ENCODE measurements at regions not wholly inside any gene's neighbourhood (a gene's known extent, or its start where the extent isn't known, plus 50 kb on each side); places are given as distances from the start of the nearest gene placed in this dataset.
"Not testable (repeated sequence)": the region's sequence is repeated elsewhere in the genome, so short reads cannot be mapped to it uniquely, and the experiment has no call there.

DNA sequence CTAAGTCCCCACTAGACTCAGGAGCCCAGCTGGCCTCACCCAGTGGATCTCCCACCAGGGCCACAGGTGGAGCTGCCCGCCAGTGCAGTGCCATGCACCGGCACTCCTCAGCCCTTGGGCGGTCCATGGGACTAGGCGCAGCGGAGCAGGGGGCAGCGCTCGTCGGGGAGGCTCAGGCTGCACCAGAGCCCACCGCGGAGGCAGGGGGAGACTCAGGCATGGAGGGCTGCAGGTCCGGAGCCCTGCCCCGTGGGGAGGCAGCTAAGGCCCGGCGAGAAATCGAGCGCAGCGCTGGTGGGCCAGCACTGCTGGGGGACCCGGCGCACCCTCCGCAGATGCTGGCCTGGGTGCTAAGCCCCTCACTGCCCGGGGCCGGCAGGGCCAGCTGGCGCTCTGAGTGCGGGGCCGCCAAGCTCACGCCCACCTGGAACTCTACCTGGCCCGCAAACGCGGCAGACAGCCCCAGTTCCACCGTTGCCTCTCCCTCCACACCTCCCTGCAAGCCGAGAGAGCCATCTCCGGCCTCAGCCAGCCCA is 1275.2 kb upstream of the CNTN5 start:
- DNase-seq (ENCODE audit: low read depth, low spot score): no peak

DNA sequence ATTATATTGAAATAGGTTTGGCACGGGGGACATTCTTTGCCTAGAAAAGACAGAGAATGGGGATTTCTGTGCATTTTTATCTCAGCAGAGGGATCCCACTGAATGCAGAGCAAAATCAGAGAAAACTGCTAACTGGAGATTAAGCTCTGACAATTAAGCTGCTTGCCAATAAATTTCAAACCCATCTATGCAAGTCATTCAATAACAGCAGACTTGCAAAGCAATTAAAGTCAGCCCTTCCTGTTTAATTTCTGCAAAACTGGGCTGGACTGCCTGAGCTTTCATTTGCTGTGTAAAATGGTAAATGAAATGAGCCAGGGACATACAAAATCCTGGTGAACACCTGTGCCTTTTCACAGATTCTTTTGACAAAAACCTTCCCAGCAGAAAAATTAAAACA is 1273.9 kb upstream of the CNTN5 start:
- no peak for DNase-seq (ENCODE audit: low read depth, low spot score)

DNA sequence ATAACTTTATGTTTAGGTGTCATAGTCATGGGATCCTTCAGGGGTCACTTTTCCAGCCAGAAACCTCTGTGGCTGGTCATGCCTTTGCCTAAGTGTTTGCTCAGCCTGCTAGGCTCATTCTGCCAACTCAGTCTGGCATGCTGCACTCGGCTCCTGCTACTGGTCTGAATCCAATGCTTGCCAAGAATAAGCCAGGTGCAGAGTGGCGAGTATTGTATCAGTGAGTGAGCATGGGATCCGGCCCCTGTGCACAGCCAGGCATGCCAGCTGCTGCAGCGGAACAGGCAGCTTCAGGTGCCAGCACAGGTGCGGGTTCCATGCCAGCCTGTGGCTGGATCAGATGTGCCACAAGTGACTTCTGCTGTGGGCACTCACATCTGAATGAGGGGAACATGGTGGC is 1269.3 kb upstream of the CNTN5 start:
- no peak for DNase-seq (ENCODE audit: low read depth, low spot score)

DNA sequence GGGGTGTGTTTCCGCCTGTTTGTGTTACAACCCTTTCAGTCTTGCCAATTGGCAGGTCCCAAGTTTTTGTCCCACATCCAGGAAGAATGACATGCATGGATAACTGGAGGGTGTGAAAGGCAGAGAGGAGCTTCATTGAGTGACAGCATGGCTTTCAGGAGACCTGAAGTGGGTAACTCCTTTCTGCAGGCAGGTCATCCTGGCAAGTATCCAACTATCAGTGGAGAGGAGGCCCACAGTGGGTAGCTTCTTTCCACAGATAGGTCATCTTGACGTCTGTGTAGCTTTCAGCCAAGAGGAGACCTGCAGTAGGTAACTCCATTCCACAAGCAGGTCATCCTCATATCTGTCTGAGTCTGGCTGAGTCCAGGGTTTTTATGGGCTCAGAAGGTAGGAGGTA is 1268.8 kb upstream of the CNTN5 start:
- DNase-seq (ENCODE audit: low read depth, low spot score): no peak

DNA sequence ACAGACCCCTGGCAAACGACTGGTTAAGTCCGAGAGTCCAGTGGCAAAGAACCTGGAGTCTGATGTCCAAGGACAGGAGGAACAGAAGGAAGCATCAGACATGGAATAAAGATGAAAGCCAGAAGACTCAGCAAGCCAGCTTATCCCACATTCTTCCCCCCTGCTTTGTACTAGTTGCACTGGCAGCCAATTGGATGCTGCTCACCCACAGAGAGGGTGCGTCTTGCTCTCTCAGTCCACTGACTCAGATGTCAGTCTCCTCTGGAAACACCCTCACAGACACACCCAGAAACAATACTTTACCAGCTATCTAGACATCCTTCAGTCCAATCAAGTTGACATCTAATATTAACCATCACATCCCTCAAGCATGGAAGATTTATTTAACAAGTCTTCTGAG is 1265.8 kb upstream of the CNTN5 start:
- no peak for DNase-seq (ENCODE audit: low read depth, low spot score)

DNA sequence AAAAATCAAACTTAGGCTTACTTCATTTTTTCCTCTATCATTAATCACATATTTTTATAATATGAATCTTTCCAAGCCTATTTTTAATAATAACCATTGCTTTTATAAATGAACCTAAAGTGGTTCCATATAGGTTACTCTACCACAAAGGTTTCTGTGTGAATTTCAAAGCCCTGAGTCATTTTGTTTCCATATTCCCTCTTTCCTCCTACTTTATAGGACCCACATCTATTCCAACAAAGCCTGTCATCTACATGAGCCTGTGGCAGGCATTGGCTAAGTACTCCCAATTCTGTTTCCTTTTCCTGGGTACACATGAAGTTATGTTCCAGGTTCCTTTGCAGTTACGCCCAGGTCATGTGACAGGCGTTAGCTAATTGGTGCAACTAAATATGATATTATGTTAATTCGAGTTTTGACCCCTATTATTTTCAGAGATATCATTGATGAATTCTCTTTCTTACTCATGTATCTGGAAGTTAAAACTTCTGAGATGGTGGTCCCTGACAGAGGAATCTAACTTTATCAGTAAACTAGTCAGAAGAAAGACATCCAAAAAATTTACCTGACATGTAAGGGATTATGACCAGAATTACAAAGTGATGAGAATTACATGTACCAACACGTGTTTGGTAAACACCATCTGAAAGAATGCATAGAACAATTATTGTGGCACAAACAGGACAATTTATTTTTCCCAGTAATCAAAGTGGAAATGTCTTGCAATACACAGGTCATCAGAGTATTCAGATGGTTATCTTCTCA is 1264.0 kb upstream of the CNTN5 start:
- DNase-seq (ENCODE audit: low read depth, low spot score): no peak

DNA sequence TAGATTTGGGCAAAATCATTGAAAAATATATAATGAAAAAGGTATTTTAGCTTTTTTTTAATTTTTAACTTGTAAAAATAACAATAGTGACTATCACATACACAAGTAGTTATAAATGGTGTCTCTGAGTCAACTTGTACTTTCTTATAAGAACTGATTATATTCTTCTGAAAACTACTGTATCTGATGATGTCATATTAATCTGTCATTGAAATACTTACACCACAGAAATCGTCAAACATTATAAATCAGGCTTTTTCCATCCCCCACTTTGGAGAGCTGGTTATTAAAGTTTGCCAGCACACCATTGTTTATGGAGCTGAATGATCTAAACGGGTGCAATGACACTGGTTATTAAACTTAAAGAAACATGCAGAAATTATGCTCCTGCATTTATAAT is 1259.6 kb upstream of the CNTN5 start:
- DNase-seq (ENCODE audit: low read depth, low spot score): no peak

DNA sequence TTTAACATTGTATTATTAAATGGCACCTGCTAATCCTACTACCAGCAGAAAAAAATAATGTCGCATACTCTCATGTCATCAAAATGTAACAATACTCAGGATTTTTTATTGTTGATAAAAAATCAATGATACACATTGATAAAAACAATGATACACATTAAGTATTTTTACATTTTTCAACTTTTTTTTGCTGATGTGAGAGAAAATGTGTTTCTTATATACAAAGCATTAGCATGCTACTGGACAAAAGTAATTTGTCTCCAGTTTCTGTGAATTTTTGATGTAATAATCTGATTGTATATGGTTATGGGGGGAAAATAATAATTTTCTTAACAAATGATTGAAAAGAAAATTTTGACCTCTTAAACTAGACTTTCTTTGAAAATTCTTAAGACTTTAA is 1256.6 kb upstream of the CNTN5 start:
- DNase-seq (ENCODE audit: low read depth, low spot score): no peak

DNA sequence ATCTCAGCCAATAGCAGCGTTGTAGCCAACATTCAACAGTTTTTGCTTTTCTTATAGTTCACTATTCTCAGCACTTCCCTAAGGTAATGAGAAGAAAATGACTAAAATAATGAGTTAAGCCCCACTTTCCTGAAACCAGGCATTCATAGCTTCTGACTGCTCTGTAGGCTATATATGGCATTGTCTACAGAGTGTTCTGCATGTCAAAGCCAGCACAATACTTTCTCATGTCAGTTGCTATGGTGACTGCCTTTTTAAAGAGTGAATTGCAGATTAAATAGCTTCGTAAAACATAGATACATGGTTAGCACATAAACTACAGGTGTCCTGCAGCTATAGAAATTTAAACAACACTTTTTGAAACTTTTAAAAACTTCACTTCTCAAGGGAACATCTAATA is 1256.1 kb upstream of the CNTN5 start:
- DNase-seq (ENCODE audit: low read depth, low spot score): no peak

DNA sequence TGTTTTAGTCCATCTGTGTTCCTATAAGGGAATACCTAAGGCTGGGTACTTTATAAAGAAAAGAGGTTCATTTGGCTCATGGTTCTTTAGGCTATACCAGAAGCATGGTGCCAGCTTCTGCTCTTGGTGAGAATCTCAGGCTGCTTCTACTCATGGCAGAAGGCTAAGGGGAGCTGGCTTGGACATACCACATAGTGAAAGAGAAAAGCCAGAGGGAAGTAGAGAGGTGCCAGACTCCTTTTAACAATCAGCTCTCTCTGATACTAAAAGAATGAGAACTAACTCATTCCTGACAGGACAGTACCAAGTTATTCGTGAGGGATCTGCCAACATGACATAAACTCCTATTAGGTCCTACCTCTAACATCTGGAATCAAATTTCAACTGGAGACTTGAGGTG is 1250.2 kb upstream of the CNTN5 start:
- DNase-seq (ENCODE audit: low read depth, low spot score): no peak

DNA sequence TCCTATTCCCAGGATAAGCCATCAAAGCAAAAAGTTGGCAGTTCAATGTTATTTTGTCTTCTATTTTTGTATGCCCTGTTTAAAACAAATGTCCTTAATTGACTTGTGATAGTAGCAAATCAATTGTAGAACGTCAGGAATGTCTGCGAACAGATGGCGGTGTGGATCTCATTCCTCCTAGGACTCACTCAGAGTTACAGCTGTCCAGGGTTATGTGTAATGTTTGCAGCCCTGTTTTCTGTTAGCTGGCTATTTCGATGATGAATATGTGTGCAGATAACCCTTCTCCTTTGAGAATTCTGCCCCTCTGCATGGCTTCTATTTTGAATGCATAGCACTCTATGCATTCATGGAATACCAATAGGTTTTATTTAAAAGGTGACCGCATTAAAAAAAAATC is 1248.0 kb upstream of the CNTN5 start:
- DNase-seq (ENCODE audit: low read depth, low spot score): no peak

DNA sequence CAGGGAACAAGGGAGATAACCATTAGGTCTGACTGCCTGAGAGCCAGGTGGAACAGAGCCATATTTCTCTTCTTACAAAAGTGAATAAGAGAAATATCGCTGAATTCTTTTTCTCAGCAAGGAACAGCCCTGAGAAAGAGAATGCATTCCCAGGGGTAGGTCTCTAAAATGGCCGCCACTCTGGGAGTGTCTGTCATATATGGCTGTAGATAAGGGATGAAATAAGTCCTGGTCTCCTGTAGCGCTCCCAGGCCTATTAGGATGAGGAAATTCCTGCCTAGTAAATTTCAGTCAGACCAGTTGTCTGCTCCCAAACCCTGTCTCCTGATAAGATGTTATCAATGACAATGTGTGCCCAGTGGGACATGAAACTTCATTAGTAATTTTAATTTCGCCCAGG is 1236.4 kb upstream of the CNTN5 start:
- DNase-seq (ENCODE audit: low read depth, low spot score): not testable (repeated sequence)

DNA sequence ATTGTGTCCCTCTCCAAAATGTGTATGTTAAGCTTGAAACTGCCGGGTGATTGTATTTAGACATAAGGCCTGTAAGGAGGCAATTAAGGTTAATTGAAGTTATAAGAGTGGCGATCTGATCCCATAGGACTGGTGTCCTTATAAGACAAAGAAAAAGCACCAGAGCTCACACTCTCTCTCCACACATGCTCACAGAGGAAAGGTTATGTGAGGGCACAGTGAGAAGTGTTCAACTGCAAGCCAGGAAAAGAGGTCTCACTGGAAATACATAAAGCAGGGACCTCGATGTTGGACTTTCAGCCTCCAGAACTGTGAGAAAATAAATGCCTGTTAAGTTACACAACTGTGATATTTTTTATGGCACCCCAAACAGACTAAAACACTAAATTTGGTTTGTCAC is 1233.8 kb upstream of the CNTN5 start:
- no peak for DNase-seq (ENCODE audit: low read depth, low spot score)

DNA sequence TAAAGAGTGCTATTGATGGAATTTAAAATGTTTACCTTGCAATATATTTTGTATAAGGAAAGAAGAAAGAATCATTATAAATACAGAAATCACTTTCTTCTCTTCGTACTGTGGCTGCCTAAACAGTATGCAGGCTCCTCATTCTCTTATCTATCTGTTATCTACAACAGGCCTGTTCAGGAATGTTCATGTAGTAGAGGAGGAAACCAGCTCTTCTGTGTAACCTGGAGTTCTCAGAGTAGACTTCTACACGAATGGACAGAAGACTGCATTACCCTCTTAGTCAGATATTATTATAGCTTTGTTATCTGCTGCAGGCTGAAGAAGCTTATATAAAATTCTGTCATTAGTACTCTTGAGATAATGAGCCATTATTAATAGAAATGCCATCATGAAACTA is 1225.9 kb upstream of the CNTN5 start:
- DNase-seq (ENCODE audit: low read depth, low spot score): no peak

DNA sequence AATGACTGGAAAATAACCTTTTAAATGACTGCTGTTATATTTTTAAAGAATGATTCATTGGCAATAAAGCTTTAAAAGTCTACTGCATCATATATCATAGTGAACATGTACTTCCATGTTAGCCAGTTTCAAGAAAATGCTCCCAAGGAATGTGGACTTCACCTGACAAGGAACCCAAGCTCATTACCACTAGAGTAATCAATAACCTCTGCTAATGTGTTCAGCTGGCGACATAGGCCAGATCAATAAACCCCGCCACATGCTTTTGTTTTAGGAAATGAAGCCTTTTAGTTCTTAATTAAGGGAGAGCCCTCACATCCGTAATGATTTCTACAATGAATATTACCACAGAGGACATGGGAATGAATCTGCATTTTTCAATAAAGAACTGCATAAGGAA is 1219.9 kb upstream of the CNTN5 start:
- no peak for DNase-seq (ENCODE audit: low read depth, low spot score)

DNA sequence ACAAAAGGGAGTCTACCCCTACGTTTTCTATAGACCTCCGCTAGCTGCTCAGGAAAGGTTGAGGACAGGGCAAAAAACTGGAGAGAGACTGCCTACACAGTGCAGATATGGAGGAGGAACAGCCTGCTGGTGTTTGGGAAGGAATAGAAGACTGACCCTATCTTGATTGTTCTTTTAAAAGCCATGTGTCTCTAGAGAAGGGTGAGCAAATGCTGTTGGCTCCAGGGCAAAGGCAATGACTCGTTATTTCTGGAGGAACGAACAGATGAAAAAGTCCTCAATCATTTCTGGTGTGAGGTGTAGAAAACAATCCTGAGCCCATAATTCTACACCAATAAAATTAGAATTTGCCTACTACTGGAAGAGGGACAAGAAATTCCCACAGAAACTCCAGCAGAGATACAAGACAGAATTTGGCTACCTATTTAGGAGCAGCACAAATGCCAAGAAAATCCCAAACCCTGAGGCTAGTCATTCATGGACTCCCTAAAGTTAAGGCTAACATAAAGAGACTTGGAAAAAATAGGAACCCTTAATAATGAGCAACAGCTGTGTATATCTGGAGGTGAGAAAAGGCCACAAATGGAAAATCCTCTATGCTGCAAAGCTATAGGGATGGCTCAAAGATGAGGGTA is 1206.3 kb upstream of the CNTN5 start:
- no peak for DNase-seq (ENCODE audit: low read depth, low spot score)

DNA sequence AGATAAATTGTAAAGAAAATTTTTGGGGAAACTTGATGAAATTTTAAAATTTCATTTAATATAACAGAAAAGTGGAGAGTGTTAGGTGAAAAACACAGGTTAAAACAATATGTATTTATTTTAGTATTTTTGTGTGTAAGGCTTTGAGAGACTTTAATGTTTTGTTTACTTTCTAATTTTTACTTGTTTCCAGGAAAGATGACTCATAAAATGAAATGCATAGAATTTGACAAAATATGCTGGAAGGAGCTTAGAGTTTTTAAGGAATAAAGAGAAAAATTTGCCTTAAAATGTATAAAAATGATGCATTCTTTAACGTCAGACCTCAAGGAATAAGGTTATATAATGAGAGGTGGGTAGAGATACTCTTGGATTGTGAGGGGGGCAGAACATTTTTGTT is 1205.1 kb upstream of the CNTN5 start:
- DNase-seq (ENCODE audit: low read depth, low spot score): no peak

DNA sequence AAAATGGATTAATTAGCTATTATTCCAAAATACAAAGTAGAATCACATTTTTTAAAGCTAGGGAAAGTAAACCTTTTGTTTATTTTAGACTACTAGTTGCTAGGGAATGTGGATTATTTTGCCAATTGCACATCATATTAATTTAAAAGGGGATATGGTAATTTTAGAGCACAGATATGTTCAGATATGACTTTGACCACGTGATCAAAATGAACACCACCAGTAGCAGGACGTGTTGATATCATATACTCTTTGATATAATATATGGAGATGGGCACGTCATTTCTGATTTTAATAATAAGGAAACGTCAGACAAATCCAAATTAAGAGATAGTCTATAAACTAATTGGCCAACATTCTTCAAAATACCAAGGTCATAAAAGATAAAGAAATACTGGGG is 1188.3 kb upstream of the CNTN5 start:
- no peak for DNase-seq (ENCODE audit: low read depth, low spot score)

DNA sequence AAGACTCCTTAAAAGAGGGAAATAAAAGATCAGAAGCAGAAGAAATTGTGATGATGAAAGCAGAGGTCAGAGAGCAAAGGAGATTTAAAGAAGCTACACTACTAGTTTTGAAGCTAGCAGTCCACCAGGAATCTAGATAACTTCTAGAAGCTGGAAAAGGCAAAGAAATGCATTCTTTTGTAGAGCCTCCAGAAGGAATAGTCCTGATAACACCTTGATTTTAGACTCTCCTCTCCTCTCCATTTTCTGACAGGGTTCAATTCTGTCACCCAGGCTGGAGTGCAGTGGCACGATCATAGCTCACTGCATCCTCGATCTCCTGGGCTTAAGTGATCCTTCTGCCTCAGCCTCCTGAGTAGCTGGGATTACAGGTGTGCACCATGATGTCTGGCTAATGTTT is 1187.3 kb upstream of the CNTN5 start:
- no peak for DNase-seq (ENCODE audit: low read depth, low spot score)

DNA sequence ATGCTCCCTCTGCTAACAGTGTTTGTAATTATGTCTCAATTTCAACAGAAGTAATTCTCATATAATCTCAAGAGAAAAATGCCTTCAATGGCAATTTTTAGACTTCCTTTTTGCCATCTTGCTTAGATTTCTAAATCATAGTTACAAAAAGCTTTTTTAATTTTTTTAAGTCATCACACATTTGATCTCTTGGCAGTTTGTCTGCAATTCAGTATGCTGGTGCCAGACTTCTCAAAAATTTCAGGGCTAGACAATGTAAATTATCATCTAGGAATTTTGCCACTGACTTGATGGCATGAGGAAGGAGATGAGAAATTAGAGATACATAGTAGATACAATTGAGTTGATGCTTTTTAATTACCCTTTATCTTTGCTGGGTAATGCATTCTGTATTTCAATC is 1176.7 kb upstream of the CNTN5 start:
- DNase-seq (ENCODE audit: low read depth, low spot score): no peak

DNA sequence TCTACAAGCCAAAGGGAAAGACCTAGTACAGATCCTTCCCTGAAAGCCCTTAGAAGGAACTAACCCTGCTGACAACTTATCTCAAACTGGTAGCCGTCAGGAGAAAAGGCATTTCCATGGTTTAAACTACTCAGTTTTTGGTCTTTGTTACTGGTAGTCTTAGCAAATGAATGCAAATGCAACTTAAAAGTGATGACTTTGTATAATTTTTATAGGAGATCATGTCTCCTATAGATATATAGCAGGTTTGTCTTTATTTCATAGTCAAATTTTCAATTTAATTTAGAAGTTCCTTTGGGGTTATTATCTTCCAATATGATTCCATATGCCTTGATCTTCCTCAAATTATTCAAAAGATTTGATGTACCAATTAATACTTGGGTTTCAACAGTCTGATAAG is 1173.0 kb upstream of the CNTN5 start:
- DNase-seq (ENCODE audit: low read depth, low spot score): no peak

DNA sequence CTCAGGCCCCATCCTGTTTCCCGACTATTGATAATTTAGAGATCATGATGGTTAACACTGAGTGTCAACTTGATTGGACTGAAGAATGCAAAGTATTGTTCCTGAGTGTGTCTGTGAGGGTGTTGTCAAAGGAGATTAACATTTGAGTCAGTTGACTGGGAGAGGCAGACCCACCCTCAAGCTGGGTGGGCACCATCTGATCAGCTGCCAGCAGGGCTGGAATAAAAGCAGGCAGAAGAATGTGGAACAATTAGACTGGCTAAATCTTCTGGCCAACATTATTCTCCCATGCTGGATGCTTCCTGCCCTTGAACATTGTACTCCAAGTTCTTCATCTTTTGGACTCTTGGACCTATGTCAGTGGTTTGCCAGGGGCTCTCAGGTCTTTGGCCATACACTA is 1170.0 kb upstream of the CNTN5 start:
- DNase-seq (ENCODE audit: low read depth, low spot score): no peak

DNA sequence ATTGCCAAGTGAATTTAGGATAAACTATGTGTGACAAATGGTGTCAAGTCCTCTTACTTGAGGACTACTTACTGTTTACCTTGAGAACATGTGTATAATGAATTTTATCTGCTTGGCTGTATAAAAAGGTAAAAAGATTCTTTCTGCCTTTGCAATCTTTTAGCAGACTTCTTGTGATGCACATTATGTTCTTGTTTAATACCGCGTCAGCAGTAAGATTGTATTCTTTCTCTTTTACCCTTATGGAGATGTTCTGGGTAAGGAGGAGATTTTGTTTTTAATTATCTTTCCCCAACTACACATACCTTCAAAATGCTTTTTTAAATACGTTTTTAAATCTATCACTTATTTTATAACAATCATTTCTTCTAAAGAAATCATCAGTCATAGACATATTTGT is 1166.4 kb upstream of the CNTN5 start:
- no peak for DNase-seq (ENCODE audit: low read depth, low spot score)

DNA sequence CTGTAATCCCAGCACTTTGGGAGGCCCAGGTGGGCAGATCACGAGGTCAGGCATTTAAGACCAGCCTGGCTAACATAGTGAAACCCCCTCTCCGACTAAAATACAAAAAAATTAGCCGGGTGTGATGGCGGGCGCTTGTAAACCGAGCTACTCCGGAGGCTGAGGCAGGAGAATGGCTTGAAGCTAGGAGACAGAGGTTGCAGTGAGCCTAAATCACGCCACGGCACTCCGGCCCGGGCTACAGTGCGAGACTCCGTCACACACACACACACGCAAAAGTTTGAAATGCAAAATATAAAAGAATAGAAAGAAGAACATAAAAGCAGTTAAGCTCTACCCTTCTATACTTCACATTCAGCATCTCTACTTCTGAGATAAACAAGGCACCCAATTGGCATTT is 1165.9 kb upstream of the CNTN5 start:
- no peak for DNase-seq (ENCODE audit: low read depth, low spot score)

All from smooth muscle cell of the brain vasculature (primary cell).